Colonic mucosa (tissue), 4 donors: ENCODE measurements at regions not wholly inside any gene's neighbourhood (a gene's known extent, or its start where the extent isn't known, plus 50 kb on each side); places are given as distances from the start of the nearest gene placed in this dataset.

Experiments
- DNase-seq: peaks from one replicate; pipeline ENCODE4 v3.0.0-alpha.2; 2020
- H3K27ac ChIP-seq: fragments of 200-600 bp; one replicate; pipeline ENCODE4 v1.8.0; 2021
- H3K27me3 ChIP-seq: fragments of 200-600 bp; one replicate; pipeline ENCODE4 v1.8.0; 2021
- H3K36me3 ChIP-seq: fragments of 200-600 bp; one replicate; pipeline ENCODE4 v1.8.0; 2021
- H3K4me1 ChIP-seq: fragments of 200-600 bp; one replicate; pipeline ENCODE4 v1.8.0; 2021; ENCODE audit warnings: mild to moderate bottlenecking
- H3K4me3 ChIP-seq: fragments of 200-600 bp; one replicate; pipeline ENCODE4 v1.8.0; 2021
- H3K9ac ChIP-seq, 2 donors: one replicate each; pipeline ENCODE4 v1.7.0; 2013; ENCODE audit warnings: control low read depth in 2 of 2, low read depth in 2 of 2, low read length in 2 of 2
- H3K9me3 ChIP-seq: fragments of 200-600 bp; one replicate; pipeline ENCODE4 v1.8.0; 2021
- CTCF ChIP-seq: fragments of 200-600 bp; IDR thresholded peaks from one replicate; pipeline ENCODE4 v1.8.0; 2022; ENCODE audit warnings: antibody characterized with exemption, mild to moderate bottlenecking
- intact Hi-C: fragments of 100-400 bp; cut with DNase I; formaldehyde crosslinking; loops from one replicate; pipeline ENCODE4 v1.14.1; 2022
- donor health status: healthy.
- donor health status: DM: no; HTN: no; CAD: no.
- donor health status: DM: no; HTN: no; CAD: no.

GRCh38 chr7:153152801-153153422, 393.4 kb downstream of the ACTR3B start:
- no peak overlapping the region for H3K27ac ChIP-seq
- intact Hi-C loops, result no loop called here
- H3K36me3 ChIP-seq, result no peaks in the 10 kb centered on the region
- no peak for DNase-seq
- no peak overlapping the region for H3K9ac ChIP-seq
- no peaks in the 10 kb centered on the region for H3K9me3 ChIP-seq
- no peaks in the 10 kb centered on the region for H3K4me1 ChIP-seq
- no peak for TF ChIP-seq CTCF
- H3K4me3 ChIP-seq, result no peak overlapping the region
- H3K27me3 ChIP-seq, result no peaks in the 10 kb centered on the region

GRCh38 chr7:153158149-153158548, 398.6 kb downstream of the ACTR3B start:
- intact Hi-C loops, result no loop called here
- Histone ChIP-seq H3K27me3 (no peaks in the 10 kb centered on the region), H3K36me3 (no peaks in the 10 kb centered on the region), H3K4me3 (no peak overlapping the region), H3K27ac (no peak overlapping the region), H3K9me3 (no peaks in the 10 kb centered on the region), H3K4me1 (no peaks in the 10 kb centered on the region), H3K9ac (no peak overlapping the region)
- no peak for TF ChIP-seq CTCF
- no peak for DNase-seq

GRCh38 chr7:153170287-153170686, 410.7 kb downstream of the ACTR3B start:
- Histone ChIP-seq H3K27me3 (no peaks in the 10 kb centered on the region), H3K9ac (no peak overlapping the region), H3K36me3 (no peaks in the 10 kb centered on the region), H3K4me3 (no peak overlapping the region), H3K9me3 (no peaks in the 10 kb centered on the region), H3K4me1 (no peaks in the 10 kb centered on the region), H3K27ac (no peak overlapping the region)
- intact Hi-C loops, result no loop called here
- TF ChIP-seq CTCF, result no peak
- DNase-seq, result no peak

- H3K36me3 ChIP-seq, result no peaks in the 10 kb centered on the region
- no peaks in the 10 kb centered on the region for H3K9me3 ChIP-seq
- H3K4me3 ChIP-seq, result no peak overlapping the region
- no peaks in the 10 kb centered on the region for H3K27me3 ChIP-seq
- DNase-seq, result no peak
- no peak overlapping the region for H3K27ac ChIP-seq
- intact Hi-C loops, result no loop called here
- no peak for TF ChIP-seq CTCF
- H3K9ac ChIP-seq, result no peak overlapping the region
- no peaks in the 10 kb centered on the region for H3K4me1 ChIP-seq
Observed at GRCh38 chr7:153185936-153186335, 426.4 kb downstream of the ACTR3B start.

GRCh38 chr7:153188161-153188560, 428.6 kb downstream of the ACTR3B start:
- TF ChIP-seq CTCF, result no peak
- no peaks in the 10 kb centered on the region for H3K9me3 ChIP-seq
- H3K4me1 ChIP-seq, result no peaks in the 10 kb centered on the region
- H3K36me3 ChIP-seq, result no peaks in the 10 kb centered on the region
- DNase-seq, result no peak
- no peaks in the 10 kb centered on the region for H3K27me3 ChIP-seq
- H3K9ac ChIP-seq, result no peak overlapping the region
- no peak overlapping the region for H3K27ac ChIP-seq
- intact Hi-C loops, result no loop called here
- H3K4me3 ChIP-seq, result no peak overlapping the region

- no peak overlapping the region for H3K27ac ChIP-seq
- no peaks in the 10 kb centered on the region for H3K27me3 ChIP-seq
- H3K36me3 ChIP-seq, result no peaks in the 10 kb centered on the region
- no peaks in the 10 kb centered on the region for H3K9me3 ChIP-seq
- DNase-seq, result no peak
- intact Hi-C loops, result no loop called here
- no peak overlapping the region for H3K4me3 ChIP-seq
- TF ChIP-seq CTCF, result no peak
- H3K4me1 ChIP-seq, result no peaks in the 10 kb centered on the region
- H3K9ac ChIP-seq, result no peak overlapping the region
Observed at GRCh38 chr7:153188630-153189029, 429.1 kb downstream of the ACTR3B start.
